T-cell (primary cell): ENCODE measurements at regions not wholly inside any gene's neighbourhood (a gene's known extent, or its start where the extent isn't known, plus 50 kb on each side); places are given as distances from the start of the nearest gene placed in this dataset.

ENCODE experiments used
- ATAC-seq, 4 experiments: fragments of 200-7000 bp in 3 of 4; fragments of 150-1000 bp in 1 of 4; cut with Tn5 transposase; replicated peaks in 1 of 4; 1 replicate in 3 of 4; 2 replicates in 1 of 4; pipeline ENCODE4 v1.10.0; 2021; ENCODE audit warnings: moderate library complexity in 3 of 4, mild to moderate bottlenecking in 2 of 4, moderate number of reproducible peaks in 1 of 4
- CTCF ChIA-PET, 2 donors: fragments of 300-600 bp; sonication (Branson Sonifier 250); formaldehyde crosslinking; loops; one replicate each; lab custom pipeline; 2022; ENCODE audit warnings: antibody characterized with exemption in 2 of 2; lab: Charles Lee
- POLR2A ChIA-PET, 2 donors: fragments of 300-600 bp; sonication (Branson Sonifier 250); formaldehyde crosslinking; loops; one replicate each; lab custom pipeline; 2022; ENCODE audit warnings: antibody characterized with exemption in 2 of 2; lab: Charles Lee
- DNase-seq, 35 experiments: peaks; one replicate each; pipeline versions ENCODE4 v3.0.0 to v3.0.0-alpha.2; 2013 to 2023
- H3K27ac ChIP-seq: one replicate; pipeline ENCODE4 v1.5.1; 2013; ENCODE audit warnings: low read length
- H3K27me3 ChIP-seq, 2 experiments: replicated peaks in 1 of 2; 1 replicate in 1 of 2; 2 replicates in 1 of 2; pipeline versions ENCODE4 v1.6.1 to v1.7.0; 2013; ENCODE audit warnings: low read length in 1 of 2, mixed read lengths in 1 of 2; ENCODE audit not compliant: control insufficient read depth in 2 of 2, insufficient read depth in 2 of 2; ENCODE audit errors: extremely low read depth in 1 of 2
- H3K36me3 ChIP-seq, 2 donors: 1 replicate in 1 of 2; 2 replicates in 1 of 2; pipeline versions ENCODE4 v1.6.1 to v1.7.0; 2013; ENCODE audit warnings: low read length in 1 of 2; ENCODE audit not compliant: control insufficient read depth in 2 of 2, insufficient read depth in 1 of 2; ENCODE audit errors: extremely low read depth in 1 of 2
- H3K4me1 ChIP-seq, 2 experiments: 1 replicate in 1 of 2; 2 replicates in 1 of 2; pipeline versions ENCODE4 v1.6.1 to v1.7.0; 2013; ENCODE audit warnings: low read length in 2 of 2, mixed read lengths in 1 of 2; ENCODE audit not compliant: insufficient read depth in 2 of 2, control insufficient read depth in 1 of 2; ENCODE audit errors: extremely low read depth in 1 of 2
- H3K4me3 ChIP-seq, 2 donors: 1 replicate in 1 of 2; 2 replicates in 1 of 2; pipeline versions ENCODE4 v1.5.1 to v1.7.0; 2013; ENCODE audit warnings: mild to moderate bottlenecking in 2 of 2, low read length in 1 of 2, moderate library complexity in 1 of 2; ENCODE audit not compliant: control insufficient read depth in 1 of 2; ENCODE audit errors: extremely low read depth in 1 of 2
- H3K9me3 ChIP-seq: 2 replicates; pipeline ENCODE4 v1.7.0; 2013
- H3K27ac Mint-ChIP-seq, 2 donors: one replicate each; pipeline ENCODE4 v1.8.0; 2020 to 2021; ENCODE audit warnings: mild to moderate bottlenecking in 2 of 2, mixed read lengths in 2 of 2
- H3K27me3 Mint-ChIP-seq, 2 donors: one replicate each; pipeline ENCODE4 v1.8.0; 2021 to 2022; ENCODE audit warnings: mixed read lengths in 2 of 2
- H3K36me3 Mint-ChIP-seq: one replicate; pipeline ENCODE4 v1.8.0; 2021; ENCODE audit warnings: mixed read lengths
- H3K4me1 Mint-ChIP-seq, 3 donors: one replicate each; pipeline ENCODE4 v1.8.0; 2020 to 2022; ENCODE audit warnings: mixed read lengths in 3 of 3, mild to moderate bottlenecking in 1 of 3
- H3K4me3 Mint-ChIP-seq, 3 donors: one replicate each; pipeline ENCODE4 v1.8.0; 2020 to 2022; ENCODE audit warnings: mild to moderate bottlenecking in 3 of 3, mixed read lengths in 3 of 3, moderate library complexity in 3 of 3
- H3K9me3 Mint-ChIP-seq, 3 donors: one replicate each; pipeline ENCODE4 v1.8.0; 2020 to 2022; ENCODE audit warnings: mixed read lengths in 3 of 3
- WGBS: methylation state at CpG from one replicate; pipeline ENCODE4 v1.1.5; 2013; ENCODE audit warnings: missing lambda C conversion rate; ENCODE audit not compliant: insufficient coverage; 5-methylcytosine and 5-hydroxymethylcytosine counted together

GRCh38 chr4:83866834-83867621 lies 331.1 kb downstream of the GPAT3 start:
- no peaks in the 10 kb centered on the region for H3K4me1 Mint-ChIP-seq
- H3K9me3 ChIP-seq, result no peaks in the 10 kb centered on the region
- DNase-seq (no peak), ATAC-seq (no peak)
- no peak overlapping the region for H3K4me3 Mint-ChIP-seq
- H3K36me3 ChIP-seq, result no peaks in the 10 kb centered on the region
- ChIA-PET POLR2A (no interaction called here), CTCF (no interaction called here)
- no peak overlapping the region for H3K4me3 ChIP-seq
- H3K27me3 ChIP-seq, result no peaks in the 10 kb centered on the region
- peaks cover 0 to 3% (median 0%) of the 10 kb centered on the region in 3 donors for H3K9me3 Mint-ChIP-seq
- H3K27ac ChIP-seq, result no peak overlapping the region
- H3K27ac Mint-ChIP-seq, result no peak overlapping the region
- H3K4me1 ChIP-seq, result no peaks in the 10 kb centered on the region
- H3K36me3 Mint-ChIP-seq, result no peaks in the 10 kb centered on the region
- WGBS, result no CpG with 5 or more reads among the region's 4 CpGs
- peaks cover 0 to 2% of the 10 kb centered on the region in 2 donors for H3K27me3 Mint-ChIP-seq

- no peak overlapping the region for H3K27ac Mint-ChIP-seq
- H3K27me3 ChIP-seq, result no peaks in the 10 kb centered on the region
- ATAC-seq (no peak), DNase-seq (no peak)
- no peak overlapping the region for H3K27ac ChIP-seq
- H3K9me3 Mint-ChIP-seq, result peaks cover 0 to 2% (median 0%) of the 10 kb centered on the region in 3 donors
- no peak overlapping the region for H3K4me3 Mint-ChIP-seq
- peaks cover 0 to 4% of the 10 kb centered on the region in 2 donors for H3K27me3 Mint-ChIP-seq
- no peaks in the 10 kb centered on the region for H3K4me1 Mint-ChIP-seq
- POLR2A ChIA-PET, result no interaction called here
- CTCF ChIA-PET, result no interaction called here
- no peak overlapping the region for H3K4me3 ChIP-seq
- no peaks in the 10 kb centered on the region for H3K4me1 ChIP-seq
- 44% methylated on average over 3 of the region's 6 CpGs for WGBS
- H3K9me3 ChIP-seq, result no peaks in the 10 kb centered on the region
- no peaks in the 10 kb centered on the region for H3K36me3 Mint-ChIP-seq
- no peaks in the 10 kb centered on the region for H3K36me3 ChIP-seq
Observed at GRCh38 chr4:83865417-83866150, 329.7 kb downstream of the GPAT3 start.

GRCh38 chr4:83864097-83864817 lies 328.3 kb downstream of the GPAT3 start:
- H3K9me3 ChIP-seq, result no peaks in the 10 kb centered on the region
- Mint-ChIP-seq H3K4me3 (no peak overlapping the region), H3K27me3 (peaks cover 0 to 4% of the 10 kb centered on the region in 2 donors), H3K9me3 (no peaks in the 10 kb centered on the region), H3K4me1 (no peaks in the 10 kb centered on the region), H3K27ac (no peak overlapping the region), H3K36me3 (no peaks in the 10 kb centered on the region)
- H3K4me1 ChIP-seq, result no peaks in the 10 kb centered on the region
- no peak for DNase-seq
- ATAC-seq, result no peak
- no peaks in the 10 kb centered on the region for H3K27me3 ChIP-seq
- H3K27ac ChIP-seq, result no peak overlapping the region
- H3K36me3 ChIP-seq, result no peaks in the 10 kb centered on the region
- no peak overlapping the region for H3K4me3 ChIP-seq
- POLR2A ChIA-PET, result no interaction called here
- WGBS, result 95% methylated on average over 2 of the region's 4 CpGs
- CTCF ChIA-PET, result no interaction called here

GRCh38 chr4:83862471-83862870 lies 326.6 kb downstream of the GPAT3 start:
- Mint-ChIP-seq H3K27me3 (peaks cover 0 to 4% of the 10 kb centered on the region in 2 donors), H3K9me3 (no peaks in the 10 kb centered on the region), H3K4me3 (no peak overlapping the region), H3K4me1 (no peaks in the 10 kb centered on the region), H3K36me3 (no peaks in the 10 kb centered on the region), H3K27ac (no peak overlapping the region)
- POLR2A ChIA-PET, result no interaction called here
- H3K27ac ChIP-seq, result no peak overlapping the region
- 85% methylated on average over 4 of the region's 10 CpGs for WGBS
- H3K36me3 ChIP-seq, result no peaks in the 10 kb centered on the region
- no peaks in the 10 kb centered on the region for H3K27me3 ChIP-seq
- DNase-seq (no peak), ATAC-seq (no peak)
- H3K4me1 ChIP-seq, result no peaks in the 10 kb centered on the region
- H3K4me3 ChIP-seq, result no peak overlapping the region
- H3K9me3 ChIP-seq, result no peaks in the 10 kb centered on the region
- CTCF ChIA-PET, result no interaction called here

- Histone ChIP-seq H3K27me3 (no peaks in the 10 kb centered on the region), H3K36me3 (no peaks in the 10 kb centered on the region), H3K27ac (no peak overlapping the region), H3K4me1 (no peaks in the 10 kb centered on the region), H3K9me3 (no peaks in the 10 kb centered on the region), H3K4me3 (no peak overlapping the region)
- no peaks in the 10 kb centered on the region for H3K4me1 Mint-ChIP-seq
- H3K27me3 Mint-ChIP-seq, result peaks cover 0 to 11% of the 10 kb centered on the region in 2 donors
- no peaks in the 10 kb centered on the region for H3K36me3 Mint-ChIP-seq
- DNase-seq (no peak), ATAC-seq (no peak)
- H3K4me3 Mint-ChIP-seq, result no peak overlapping the region
- H3K9me3 Mint-ChIP-seq, result no peaks in the 10 kb centered on the region
- WGBS, result no CpG with 5 or more reads among the region's 2 CpGs
- H3K27ac Mint-ChIP-seq, result no peak overlapping the region
- POLR2A ChIA-PET, result interaction anchor here in 1 of 2 donors (0.7 kb wide), 1 partner anchor 36 kb away, joined by 3 read pairs; no protein-coding TSS in a partner anchor
- CTCF ChIA-PET, result no interaction called here
Observed at GRCh38 chr4:83860200-83860599, 324.3 kb downstream of the GPAT3 start.

- H3K9me3 ChIP-seq, result no peaks in the 10 kb centered on the region
- H3K27me3 ChIP-seq, result peaks cover 0 to 2% of the 10 kb centered on the region in 2 experiments
- no peaks in the 10 kb centered on the region for H3K9me3 Mint-ChIP-seq
- CTCF ChIA-PET, result no interaction called here
- H3K4me3 Mint-ChIP-seq, result no peak overlapping the region
- no peak for DNase-seq
- no peak overlapping the region for H3K27ac Mint-ChIP-seq
- peaks cover 2 to 17% of the 10 kb centered on the region in 2 donors for H3K27me3 Mint-ChIP-seq
- POLR2A ChIA-PET, result interaction anchor here in 1 of 2 donors (0.5 kb wide), 1 partner anchor 1461 kb away, joined by 9 read pairs; no protein-coding TSS in a partner anchor
- H3K4me1 Mint-ChIP-seq, result no peaks in the 10 kb centered on the region
- no peaks in the 10 kb centered on the region for H3K4me1 ChIP-seq
- ATAC-seq, result no peak
- H3K27ac ChIP-seq, result no peak overlapping the region
- H3K36me3 ChIP-seq, result no peaks in the 10 kb centered on the region
- no peak overlapping the region for H3K4me3 ChIP-seq
- no peaks in the 10 kb centered on the region for H3K36me3 Mint-ChIP-seq
- 79% methylated on average over 3 of the region's 5 CpGs for WGBS
Observed at GRCh38 chr4:83858131-83858530, 322.2 kb downstream of the GPAT3 start.
